Limb (tissue), 2 donors: ENCODE measurements at regions not wholly inside any gene's neighbourhood (a gene's known extent, or its start where the extent isn't known, plus 50 kb on each side); places are given as distances from the start of the nearest gene placed in this dataset.
"Not testable (repeated sequence)": the region's sequence is repeated elsewhere in the genome, so short reads cannot be mapped to it uniquely, and the experiment has no call there.

Experiments used
- DNase-seq, 2 donors: peaks; one replicate each; pipeline ENCODE4 v3.0.0-alpha.2; 2016; ENCODE audit errors: extremely low spot score in 2 of 2

GRCh38 chrX:114017086-114017485 is 566.8 kb upstream of the HTR2C start:
- DNase-seq: no peak

- DNase-seq: no peak
Measured at GRCh38 chrX:114015966-114016365, 567.9 kb upstream of the HTR2C start.

- DNase-seq: no peak
Measured at GRCh38 chrX:114006664-114007063, 577.2 kb upstream of the HTR2C start.

- DNase-seq: no peak
Measured at GRCh38 chrX:113996781-113997180, 587.1 kb upstream of the HTR2C start.

GRCh38 chrX:113991720-113992119 is 592.2 kb upstream of the HTR2C start:
- DNase-seq: not testable (repeated sequence)

- DNase-seq: not testable (repeated sequence)
Measured at GRCh38 chrX:113990669-113991068, 593.2 kb upstream of the HTR2C start.

GRCh38 chrX:113988315-113988935 is 595.5 kb upstream of the HTR2C start:
- not testable (repeated sequence) for DNase-seq

- no peak for DNase-seq
Measured at GRCh38 chrX:113986427-113986826, 597.5 kb upstream of the HTR2C start.

- no peak for DNase-seq
Measured at GRCh38 chrX:113982766-113983165, 601.1 kb upstream of the HTR2C start.

GRCh38 chrX:113980953-113981352 is 602.9 kb upstream of the HTR2C start:
- no peak for DNase-seq

GRCh38 chrX:113977887-113978286 is 606.0 kb upstream of the HTR2C start:
- DNase-seq: no peak

GRCh38 chrX:113975441-113975840 is 608.4 kb upstream of the HTR2C start:
- DNase-seq: no peak

- DNase-seq: no peak
Measured at GRCh38 chrX:113974881-113975280, 609.0 kb upstream of the HTR2C start.

GRCh38 chrX:113973706-113974105 is 610.2 kb upstream of the HTR2C start:
- DNase-seq: no peak

- no peak for DNase-seq
Measured at GRCh38 chrX:113966791-113967190, 617.1 kb upstream of the HTR2C start.

- DNase-seq: no peak
Measured at GRCh38 chrX:113962343-113962742, 621.5 kb upstream of the HTR2C start.

GRCh38 chrX:113959912-113960626 is 623.8 kb upstream of the HTR2C start:
- DNase-seq: no peak

GRCh38 chrX:113956936-113957335 is 627.0 kb upstream of the HTR2C start:
- no peak for DNase-seq

GRCh38 chrX:113954297-113954696 is 629.6 kb upstream of the HTR2C start:
- DNase-seq: no peak

- DNase-seq: no peak
Measured at GRCh38 chrX:113950081-113950678, 633.7 kb upstream of the HTR2C start.

- DNase-seq: no peak
Measured at GRCh38 chrX:113947548-113947947, 636.3 kb upstream of the HTR2C start.

- DNase-seq: no peak
Measured at GRCh38 chrX:113935518-113935917, 648.4 kb upstream of the HTR2C start.

GRCh38 chrX:113933931-113934330 is 650.0 kb upstream of the HTR2C start:
- no peak for DNase-seq
